Uterus (tissue), 3 donors: ENCODE measurements at regions not wholly inside any gene's neighbourhood (a gene's known extent, or its start where the extent isn't known, plus 50 kb on each side); places are given as distances from the start of the nearest gene placed in this dataset.

ENCODE experiments used
- DNase-seq, 2 donors: peaks; one replicate each; pipeline ENCODE4 v3.0.0-alpha.2; 2019 to 2020
- H3K27ac ChIP-seq, 2 donors: fragments of 200-600 bp; sonication (generic); 1 replicate in 1 of 2; 2 replicates in 1 of 2; pipeline ENCODE4 v1.5.1; 2016 to 2018
- H3K27me3 ChIP-seq, 2 donors: fragments of 200-600 bp; sonication (generic); one replicate each; pipeline ENCODE4 v1.5.1; 2018 to 2019; ENCODE audit warnings: control low read depth in 1 of 2
- H3K36me3 ChIP-seq, 2 donors: fragments of 200-600 bp; sonication (generic); one replicate each; pipeline ENCODE4 v1.5.1; 2019; ENCODE audit warnings: control low read depth in 1 of 2
- H3K4me1 ChIP-seq, 2 donors: fragments of 200-600 bp; sonication (generic); one replicate each; pipeline ENCODE4 v1.5.1; 2018 to 2019; ENCODE audit warnings: control low read depth in 1 of 2
- H3K4me3 ChIP-seq, 2 donors: fragments of 200-600 bp; sonication (generic); 1 replicate in 1 of 2; 2 replicates in 1 of 2; pipeline ENCODE4 v1.5.1; 2018 to 2019; ENCODE audit warnings: mild to moderate bottlenecking in 1 of 2
- H3K9me3 ChIP-seq, 2 donors: fragments of 200-600 bp; sonication (generic); one replicate each; pipeline ENCODE4 v1.5.1; 2019; ENCODE audit warnings: control low read depth in 1 of 2
- POLR2A ChIP-seq, 2 donors: fragments of 450-650 bp; IDR thresholded peaks; one replicate each; pipeline ENCODE4 v1.6.1; 2016; ENCODE audit warnings: antibody characterized with exemption in 2 of 2, mild to moderate bottlenecking in 1 of 2, moderate library complexity in 1 of 2
- intact Hi-C: fragments of 100-400 bp; cut with DNase I; formaldehyde crosslinking; loops from one replicate; pipeline ENCODE4 v1.15.1; 2023; ENCODE audit warnings: low total_unique reads
- TF ChIP-seq, protein P1 (sequence below), 4 experiments: fragments of 200-600 bp in 2 of 4; fragments of 450-650 bp in 2 of 4; sonication (generic) in 2 of 4; IDR thresholded peaks; one replicate each; pipeline ENCODE4 v1.5.1; 2016 to 2019; ENCODE audit warnings: antibody characterized with exemption in 4 of 4, mild to moderate bottlenecking in 2 of 4, moderate library complexity in 1 of 4
- donor health status: DM: yes; HTN: yes; CAD: no.

GRCh38 chr2:22998359-22998758 lies 386.6 kb upstream of the KLHL29 start:
- Histone ChIP-seq H3K27me3 (no peaks in the 10 kb centered on the region), H3K36me3 (no peaks in the 10 kb centered on the region), H3K9me3 (no peaks in the 10 kb centered on the region), H3K4me1 (no peaks in the 10 kb centered on the region), H3K27ac (no peak overlapping the region), H3K4me3 (no peak overlapping the region)
- TF ChIP-seq, protein P1, sequence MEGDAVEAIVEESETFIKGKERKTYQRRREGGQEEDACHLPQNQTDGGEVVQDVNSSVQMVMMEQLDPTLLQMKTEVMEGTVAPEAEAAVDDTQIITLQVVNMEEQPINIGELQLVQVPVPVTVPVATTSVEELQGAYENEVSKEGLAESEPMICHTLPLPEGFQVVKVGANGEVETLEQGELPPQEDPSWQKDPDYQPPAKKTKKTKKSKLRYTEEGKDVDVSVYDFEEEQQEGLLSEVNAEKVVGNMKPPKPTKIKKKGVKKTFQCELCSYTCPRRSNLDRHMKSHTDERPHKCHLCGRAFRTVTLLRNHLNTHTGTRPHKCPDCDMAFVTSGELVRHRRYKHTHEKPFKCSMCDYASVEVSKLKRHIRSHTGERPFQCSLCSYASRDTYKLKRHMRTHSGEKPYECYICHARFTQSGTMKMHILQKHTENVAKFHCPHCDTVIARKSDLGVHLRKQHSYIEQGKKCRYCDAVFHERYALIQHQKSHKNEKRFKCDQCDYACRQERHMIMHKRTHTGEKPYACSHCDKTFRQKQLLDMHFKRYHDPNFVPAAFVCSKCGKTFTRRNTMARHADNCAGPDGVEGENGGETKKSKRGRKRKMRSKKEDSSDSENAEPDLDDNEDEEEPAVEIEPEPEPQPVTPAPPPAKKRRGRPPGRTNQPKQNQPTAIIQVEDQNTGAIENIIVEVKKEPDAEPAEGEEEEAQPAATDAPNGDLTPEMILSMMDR (IDR thresholded peaks at IDR 0.05): no peak
- TF ChIP-seq POLR2A (IDR thresholded peaks at IDR 0.05): no peak
- no peak for DNase-seq
- intact Hi-C loops: no loop called here

GRCh38 chr2:22999951-23000350 lies 385.0 kb upstream of the KLHL29 start:
- no peaks in the 10 kb centered on the region for H3K36me3 ChIP-seq
- H3K27me3 ChIP-seq: no peaks in the 10 kb centered on the region
- no peak overlapping the region for H3K4me3 ChIP-seq
- H3K27ac ChIP-seq: no peak overlapping the region
- no peak for DNase-seq
- H3K4me1 ChIP-seq: no peaks in the 10 kb centered on the region
- intact Hi-C loops: no loop called here
- TF ChIP-seq, protein P1 (IDR thresholded peaks at IDR 0.05): no peak
- TF ChIP-seq POLR2A (IDR thresholded peaks at IDR 0.05): no peak
- H3K9me3 ChIP-seq: no peaks in the 10 kb centered on the region

GRCh38 chr2:23002234-23002633 lies 382.7 kb upstream of the KLHL29 start:
- Histone ChIP-seq H3K9me3 (no peaks in the 10 kb centered on the region), H3K4me3 (no peak overlapping the region), H3K27me3 (no peaks in the 10 kb centered on the region), H3K36me3 (no peaks in the 10 kb centered on the region), H3K4me1 (no peaks in the 10 kb centered on the region), H3K27ac (no peak overlapping the region)
- DNase-seq: no peak
- TF ChIP-seq, protein P1 (IDR thresholded peaks at IDR 0.05): no peak
- TF ChIP-seq POLR2A (IDR thresholded peaks at IDR 0.05): no peak
- intact Hi-C loops: no loop called here

DNA sequence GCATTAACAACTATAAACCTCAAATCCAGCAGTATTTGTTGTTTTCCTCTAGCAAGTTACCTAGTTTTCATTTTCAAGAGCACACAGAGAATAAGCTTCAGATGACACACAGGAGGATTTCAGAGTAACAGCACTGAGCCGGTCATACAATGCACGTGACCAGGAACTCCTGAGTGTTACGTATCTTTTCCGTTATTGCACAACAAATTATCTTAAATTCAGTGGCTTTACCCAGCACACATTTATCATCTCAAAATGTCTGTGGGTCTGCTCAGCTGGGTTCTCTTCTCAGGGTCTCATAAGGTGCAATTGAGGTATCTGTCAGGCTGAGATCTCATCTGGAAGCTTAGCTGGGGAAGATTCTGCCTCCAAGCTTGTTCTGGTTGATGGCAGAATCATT lies 379.5 kb upstream of the KLHL29 start:
- Histone ChIP-seq H3K27ac (no peak overlapping the region), H3K4me3 (no peak overlapping the region), H3K27me3 (no peaks in the 10 kb centered on the region), H3K9me3 (no peaks in the 10 kb centered on the region), H3K4me1 (no peaks in the 10 kb centered on the region), H3K36me3 (no peaks in the 10 kb centered on the region)
- TF ChIP-seq, protein P1 (IDR thresholded peaks at IDR 0.05): no peak
- no peak for TF ChIP-seq POLR2A (IDR thresholded peaks at IDR 0.05)
- no peak for DNase-seq
- intact Hi-C loops: no loop called here

- DNase-seq: no peak
- Histone ChIP-seq H3K4me3 (no peak overlapping the region), H3K36me3 (no peaks in the 10 kb centered on the region), H3K9me3 (no peaks in the 10 kb centered on the region), H3K27ac (no peak overlapping the region), H3K4me1 (no peaks in the 10 kb centered on the region), H3K27me3 (no peaks in the 10 kb centered on the region)
- intact Hi-C loops: no loop called here
- no peak for TF ChIP-seq POLR2A (IDR thresholded peaks at IDR 0.05)
- TF ChIP-seq, protein P1 (IDR thresholded peaks at IDR 0.05): no peak
These were observed 377.2 kb upstream of the KLHL29 start for GRCh38 chr2:23007631-23008235.
